B cell (primary cell): ENCODE measurements at regions not wholly inside any gene's neighbourhood (a gene's known extent, or its start where the extent isn't known, plus 50 kb on each side); places are given as distances from the start of the nearest gene placed in this dataset.

ENCODE experiments used
- ATAC-seq: fragments of 200-7000 bp; cut with Tn5 transposase; one replicate; pipeline ENCODE4 v1.10.0; 2021; ENCODE audit warnings: low read depth, mild to moderate bottlenecking, moderate number of reproducible peaks, moderate library complexity
- CTCF ChIA-PET: fragments of 350-600 bp; sonication (Branson Sonifier 250); formaldehyde crosslinking; loops from one replicate; lab custom pipeline; 2021; ENCODE audit warnings: antibody characterized with exemption, inconsistent platforms; lab: Charles Lee
- POLR2A ChIA-PET: fragments of 350-600 bp; sonication (Branson Sonifier 250); formaldehyde crosslinking; loops from one replicate; lab custom pipeline; 2021; ENCODE audit warnings: antibody characterized with exemption; lab: Charles Lee
- DNase-seq: peaks from one replicate; pipeline ENCODE4 v3.0.0; 2013
- H2AFZ ChIP-seq: 2 replicates; pipeline ENCODE4 v1.6.1; 2012; ENCODE audit warnings: mild to moderate bottlenecking, low read depth, low read length; ENCODE audit not compliant: insufficient read depth, poor library complexity, severe bottlenecking
- H3K27ac ChIP-seq, 2 donors: 1 replicate in 1 of 2; 2 replicates in 1 of 2; pipeline ENCODE4 v1.5.1; 2012 to 2013; ENCODE audit warnings: low read length in 2 of 2, mild to moderate bottlenecking in 2 of 2, moderate library complexity in 1 of 2
- H3K27me3 ChIP-seq, 4 experiments: fragments of 200-600 bp in 1 of 4; sonication (generic) in 1 of 4; replicated peaks in 1 of 4; 1 replicate in 2 of 4; 2 replicates in 2 of 4; pipeline versions ENCODE4 v1.6.1 to v1.7.0; 2013 to 2016; ENCODE audit warnings: low read length in 3 of 4, mild to moderate bottlenecking in 2 of 4, mixed read lengths in 1 of 4, moderate library complexity in 1 of 4; ENCODE audit not compliant: insufficient read depth in 4 of 4, control insufficient read depth in 3 of 4; ENCODE audit errors: control extremely low read depth in 1 of 4
- H3K36me3 ChIP-seq, 2 experiments: replicated peaks in 1 of 2; 1 replicate in 1 of 2; 2 replicates in 1 of 2; pipeline versions ENCODE4 v1.6.1 to v1.7.1; 2013; ENCODE audit warnings: low read length in 1 of 2; ENCODE audit not compliant: insufficient read depth in 2 of 2, control insufficient read depth in 1 of 2; ENCODE audit errors: control extremely low read depth in 1 of 2, extremely low read depth in 1 of 2
- H3K4me1 ChIP-seq, 2 donors: fragments of 200-600 bp in 1 of 2; sonication (generic) in 1 of 2; 1 replicate in 1 of 2; 2 replicates in 1 of 2; pipeline versions ENCODE4 v1.5.1 to v1.6.1; 2013 to 2017; ENCODE audit warnings: low read length in 2 of 2; ENCODE audit not compliant: control insufficient read depth in 2 of 2, insufficient read depth in 2 of 2
- H3K4me2 ChIP-seq: replicated peaks from 2 replicates; pipeline ENCODE3; 2012; ENCODE audit warnings: mild to moderate bottlenecking, low read depth, low read length; ENCODE audit not compliant: poor library complexity, severe bottlenecking
- H3K4me3 ChIP-seq, 5 experiments: fragments of 200-600 bp in 1 of 5; sonication (generic) in 1 of 5; 1 replicate in 3 of 5; 2 replicates in 2 of 5; pipeline versions ENCODE4 v1.5.1 to v1.7.0; 2011 to 2016; ENCODE audit warnings: low read length in 4 of 5, mild to moderate bottlenecking in 4 of 5, low read depth in 2 of 5, control low read depth in 1 of 5, moderate library complexity in 1 of 5; ENCODE audit not compliant: insufficient read depth in 1 of 5; ENCODE audit errors: control extremely low read depth in 1 of 5, extremely low read depth in 1 of 5
- H3K79me2 ChIP-seq: fragments of 200-600 bp; sonication (generic); one replicate; pipeline ENCODE4 v1.6.0; 2016; ENCODE audit warnings: low read length; ENCODE audit not compliant: control insufficient read depth, insufficient read depth
- H3K9ac ChIP-seq: fragments of 200-600 bp; sonication (generic); 2 replicates; pipeline ENCODE4 v1.6.1; 2017; ENCODE audit warnings: mild to moderate bottlenecking, low read length, moderate library complexity
- H3K9me3 ChIP-seq, 3 donors: one replicate each; pipeline versions ENCODE4 v1.6.1 to v1.7.1; 2013; ENCODE audit warnings: low read length in 2 of 3; ENCODE audit not compliant: control insufficient read depth in 2 of 3, insufficient read depth in 1 of 3; ENCODE audit errors: control extremely low read depth in 1 of 3
- H4K20me1 ChIP-seq: 2 replicates; pipeline ENCODE4 v1.6.0; 2012; ENCODE audit warnings: mild to moderate bottlenecking, low read length; ENCODE audit not compliant: insufficient read depth, control insufficient read depth, poor library complexity, severe bottlenecking
- H3K27ac Mint-ChIP-seq: one replicate; pipeline ENCODE4 v1.8.0; 2021; ENCODE audit warnings: mixed read lengths
- H3K27me3 Mint-ChIP-seq: one replicate; pipeline ENCODE4 v1.8.0; 2021; ENCODE audit warnings: mixed read lengths
- H3K4me1 Mint-ChIP-seq: one replicate; pipeline ENCODE4 v1.8.0; 2021; ENCODE audit warnings: mixed read lengths
- H3K4me3 Mint-ChIP-seq: one replicate; pipeline ENCODE4 v1.8.0; 2021; ENCODE audit warnings: mixed read lengths
- H3K9me3 Mint-ChIP-seq: one replicate; pipeline ENCODE4 v1.8.0; 2022; ENCODE audit warnings: mixed read lengths; ENCODE audit not compliant: insufficient read depth
- CTCF ChIP-seq: fragments of 200-600 bp; IDR thresholded peaks from one replicate; pipeline ENCODE4 v1.8.0; 2022; ENCODE audit warnings: antibody characterized with exemption, mild to moderate bottlenecking
- EZH2 ChIP-seq: IDR thresholded peaks from 2 replicates; pipeline ENCODE4 v1.6.1; 2012; ENCODE audit warnings: borderline replicate concordance, low read depth, mild to moderate bottlenecking, moderate library complexity, low read length; ENCODE audit not compliant: insufficient read depth, poor library complexity, severe bottlenecking
- WGBS: methylation state at CpG from one replicate; pipeline ENCODE4 v1.1.5; 2013; ENCODE audit warnings: missing lambda C conversion rate; ENCODE audit not compliant: insufficient coverage; 5-methylcytosine and 5-hydroxymethylcytosine counted together
- intact Hi-C: fragments of 100-400 bp; cut with micrococcal nuclease; formaldehyde crosslinking; loops from one replicate; pipeline ENCODE4 v1.10.0; 2022

- Histone ChIP-seq H3K36me3 (no peaks in the 10 kb centered on the region), H3K4me2 (no peak overlapping the region), H3K79me2 (no peaks in the 10 kb centered on the region), H3K4me1 (peaks cover 0 to 3% of the 10 kb centered on the region in 2 donors), H3K27me3 (no peaks in the 10 kb centered on the region), H4K20me1 (no peaks in the 10 kb centered on the region), H2AFZ (no peak overlapping the region), H3K27ac (no peak overlapping the region), H3K9me3 (no peaks in the 10 kb centered on the region), H3K4me3 (no peak overlapping the region), H3K9ac (no peak overlapping the region)
- intact Hi-C loops, result no loop called here
- TF ChIP-seq CTCF, result no peak
- TF ChIP-seq EZH2, result no peak
- ChIA-PET CTCF (interaction anchor here (0.6 to 27.7 kb wide), 15 partner anchors 8 to 295 kb away, joined by 3 to 753 read pairs (median 4); no protein-coding TSS in a partner anchor), POLR2A (no interaction called here)
- WGBS, result 100% methylated on average over 2 of the region's 5 CpGs
- no peak for ATAC-seq
- Mint-ChIP-seq H3K27ac (no peak overlapping the region), H3K27me3 (peaks cover 4% of the 10 kb centered on the region), H3K4me1 (peaks cover 10% of the 10 kb centered on the region), H3K9me3 (no peaks in the 10 kb centered on the region), H3K4me3 (no peak overlapping the region)
- no peak for DNase-seq
Observed at GRCh38 chr5:148739023-148739422, 84.7 kb upstream of the HTR4 start.

- Histone ChIP-seq H3K36me3 (no peaks in the 10 kb centered on the region), H3K4me3 (no peak overlapping the region), H3K9me3 (no peaks in the 10 kb centered on the region), H4K20me1 (no peaks in the 10 kb centered on the region), H3K27me3 (no peaks in the 10 kb centered on the region), H3K4me2 (no peak overlapping the region), H3K9ac (no peak overlapping the region), H3K4me1 (peaks cover 0 to 3% of the 10 kb centered on the region in 2 donors), H3K79me2 (no peaks in the 10 kb centered on the region), H2AFZ (no peak overlapping the region), H3K27ac (no peak overlapping the region)
- Mint-ChIP-seq H3K4me3 (no peak overlapping the region), H3K9me3 (peaks cover 2% of the 10 kb centered on the region), H3K27ac (no peak overlapping the region), H3K27me3 (peaks cover 4% of the 10 kb centered on the region), H3K4me1 (peaks cover 10% of the 10 kb centered on the region)
- WGBS, result 93% methylated on average over 2 of the region's 2 CpGs
- ChIA-PET POLR2A (no interaction called here), CTCF (interaction anchor here (0.6 to 27.7 kb wide), 16 partner anchors 9 to 294 kb away, joined by 3 to 753 read pairs (median 4); no protein-coding TSS in a partner anchor)
- no peak for DNase-seq
- ATAC-seq, result no peak
- intact Hi-C loops, result no loop called here
- TF ChIP-seq CTCF (no peak), EZH2 (no peak)
Observed at GRCh38 chr5:148739524-148739923, 85.2 kb upstream of the HTR4 start.
